Fibroblast of mammary gland (primary cell): ENCODE measurements at regions not wholly inside any gene's neighbourhood (a gene's known extent, or its start where the extent isn't known, plus 50 kb on each side); places are given as distances from the start of the nearest gene placed in this dataset.

ENCODE experiments used
- DNase-seq: peaks from one replicate; pipeline ENCODE4 v3.0.0-alpha.2; 2010; ENCODE audit warnings: low read depth
- H3K4me3 ChIP-seq: 2 replicates; pipeline ENCODE4 v1.5.1; 2011; ENCODE audit warnings: low read depth, mild to moderate bottlenecking, low read length, moderate library complexity; ENCODE audit not compliant: control insufficient read depth
- TF ChIP-seq, protein P1 (sequence below): conservative IDR thresholded peaks from 2 replicates; pipeline ENCODE4 v1.5.1; 2011; ENCODE audit warnings: low read depth, low read length, inconsistent platforms; ENCODE audit not compliant: control insufficient read depth, insufficient read depth

DNA sequence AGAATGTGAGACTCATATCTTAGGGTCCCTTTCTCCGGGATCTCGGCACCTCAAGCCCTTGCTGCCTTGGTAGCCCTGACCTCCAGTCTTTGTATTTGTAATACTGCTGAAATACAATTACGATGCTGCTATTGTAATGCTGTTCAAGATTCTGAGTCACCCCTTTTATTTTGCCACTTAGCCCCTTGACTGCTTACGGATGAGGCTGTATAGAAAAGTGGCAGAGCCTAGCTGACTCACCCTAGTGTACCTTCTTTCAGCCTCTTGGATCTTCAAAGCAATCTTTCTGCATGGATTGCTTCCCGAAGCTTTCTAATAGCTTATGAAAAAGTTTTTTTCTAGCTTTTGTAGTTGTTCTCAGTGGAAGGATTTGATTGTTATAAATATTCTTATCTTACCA lies 187.9 kb downstream of the KCNJ2 start:
- TF ChIP-seq, protein P1, sequence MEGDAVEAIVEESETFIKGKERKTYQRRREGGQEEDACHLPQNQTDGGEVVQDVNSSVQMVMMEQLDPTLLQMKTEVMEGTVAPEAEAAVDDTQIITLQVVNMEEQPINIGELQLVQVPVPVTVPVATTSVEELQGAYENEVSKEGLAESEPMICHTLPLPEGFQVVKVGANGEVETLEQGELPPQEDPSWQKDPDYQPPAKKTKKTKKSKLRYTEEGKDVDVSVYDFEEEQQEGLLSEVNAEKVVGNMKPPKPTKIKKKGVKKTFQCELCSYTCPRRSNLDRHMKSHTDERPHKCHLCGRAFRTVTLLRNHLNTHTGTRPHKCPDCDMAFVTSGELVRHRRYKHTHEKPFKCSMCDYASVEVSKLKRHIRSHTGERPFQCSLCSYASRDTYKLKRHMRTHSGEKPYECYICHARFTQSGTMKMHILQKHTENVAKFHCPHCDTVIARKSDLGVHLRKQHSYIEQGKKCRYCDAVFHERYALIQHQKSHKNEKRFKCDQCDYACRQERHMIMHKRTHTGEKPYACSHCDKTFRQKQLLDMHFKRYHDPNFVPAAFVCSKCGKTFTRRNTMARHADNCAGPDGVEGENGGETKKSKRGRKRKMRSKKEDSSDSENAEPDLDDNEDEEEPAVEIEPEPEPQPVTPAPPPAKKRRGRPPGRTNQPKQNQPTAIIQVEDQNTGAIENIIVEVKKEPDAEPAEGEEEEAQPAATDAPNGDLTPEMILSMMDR = no peak
- H3K4me3 ChIP-seq = no peak overlapping the region
- DNase-seq = no peak

DNA sequence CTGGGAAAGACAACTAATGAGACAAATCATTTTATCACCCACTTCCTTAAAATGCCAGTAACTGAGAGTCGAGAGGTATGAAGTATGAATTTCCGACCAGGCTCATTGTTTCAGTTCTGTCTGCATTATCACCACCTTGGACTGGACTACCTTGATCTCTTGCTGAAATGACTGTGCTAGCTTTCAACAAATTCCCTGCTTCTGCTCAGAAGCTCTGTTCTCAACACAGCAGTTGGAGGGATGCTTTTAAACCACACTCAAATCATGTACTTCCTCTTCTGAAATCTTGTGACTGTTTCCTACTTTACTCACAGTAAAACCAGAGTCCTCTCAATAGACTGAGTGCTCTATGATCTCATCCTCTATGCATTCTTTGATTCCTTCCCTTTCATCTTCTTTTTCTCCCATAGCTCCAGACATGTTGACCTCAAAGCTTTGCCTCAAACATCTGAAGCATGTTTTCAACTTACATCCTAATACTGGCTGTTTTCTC lies 195.8 kb downstream of the KCNJ2 start:
- peak; percentile 41 for DNase-seq
- H3K4me3 ChIP-seq = no peak overlapping the region
- TF ChIP-seq, protein P1 = no peak

DNA sequence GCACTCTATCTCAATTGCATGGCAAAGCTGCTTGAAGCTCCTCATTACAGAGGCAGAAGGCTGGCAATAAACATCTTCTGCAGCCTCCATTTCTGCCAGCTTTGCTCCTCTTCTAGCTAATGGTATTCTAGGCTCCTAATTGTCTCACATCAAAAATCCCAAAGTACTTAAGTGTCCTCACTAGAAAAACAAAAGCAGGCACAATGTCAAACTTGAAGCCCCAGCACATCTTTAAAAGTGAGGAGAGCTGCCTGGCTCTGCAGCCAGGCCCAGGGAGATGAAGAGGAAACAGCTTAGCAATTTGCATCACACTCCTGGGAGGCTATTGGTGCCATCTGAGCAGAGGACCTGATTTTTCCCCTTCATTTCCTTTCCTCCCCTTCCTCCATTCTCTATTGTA lies 197.1 kb downstream of the KCNJ2 start:
- TF ChIP-seq, protein P1 = no peak
- H3K4me3 ChIP-seq = no peak overlapping the region
- no peak for DNase-seq

DNA sequence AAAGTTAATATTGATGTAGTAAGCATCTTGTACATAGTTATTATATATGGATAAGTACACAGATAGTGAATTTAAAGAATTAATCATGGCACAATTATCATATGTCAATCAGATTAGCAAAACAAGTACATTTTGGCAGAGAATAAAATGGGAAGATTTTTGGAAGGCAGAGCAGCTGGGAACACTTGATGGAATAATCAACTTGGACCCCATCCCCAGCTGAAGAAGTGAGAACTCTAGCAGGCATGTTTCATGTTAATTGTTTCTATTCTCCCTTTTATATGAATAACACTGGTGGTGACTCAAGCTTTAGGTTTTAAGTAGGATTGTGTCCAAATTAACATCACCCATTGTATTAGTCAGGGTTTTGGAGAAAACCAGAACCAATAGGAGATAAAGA lies 198.7 kb downstream of the KCNJ2 start:
- no peak for DNase-seq
- TF ChIP-seq, protein P1 = no peak
- no peak overlapping the region for H3K4me3 ChIP-seq

DNA sequence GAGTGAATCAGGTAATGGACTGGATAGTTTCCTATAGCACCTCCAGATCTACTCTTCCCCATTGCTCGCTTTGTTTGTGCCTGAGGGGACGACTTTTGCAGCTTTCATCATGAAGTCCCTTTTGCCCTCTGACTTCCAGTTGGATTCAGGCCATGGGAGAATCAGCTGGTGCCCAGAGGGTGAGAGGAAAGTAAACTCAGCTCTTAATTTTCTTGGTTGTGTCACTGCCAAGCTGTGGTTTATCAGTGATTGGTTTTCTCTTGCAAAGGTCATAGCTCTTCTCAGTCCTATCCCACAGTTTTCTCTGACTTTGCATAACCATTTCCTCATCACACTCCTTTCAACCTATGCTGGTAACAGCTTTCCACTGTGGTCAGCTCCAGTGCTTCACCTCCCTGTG lies 200.1 kb downstream of the KCNJ2 start:
- H3K4me3 ChIP-seq = no peak overlapping the region
- DNase-seq = no peak
- TF ChIP-seq, protein P1 = no peak

DNA sequence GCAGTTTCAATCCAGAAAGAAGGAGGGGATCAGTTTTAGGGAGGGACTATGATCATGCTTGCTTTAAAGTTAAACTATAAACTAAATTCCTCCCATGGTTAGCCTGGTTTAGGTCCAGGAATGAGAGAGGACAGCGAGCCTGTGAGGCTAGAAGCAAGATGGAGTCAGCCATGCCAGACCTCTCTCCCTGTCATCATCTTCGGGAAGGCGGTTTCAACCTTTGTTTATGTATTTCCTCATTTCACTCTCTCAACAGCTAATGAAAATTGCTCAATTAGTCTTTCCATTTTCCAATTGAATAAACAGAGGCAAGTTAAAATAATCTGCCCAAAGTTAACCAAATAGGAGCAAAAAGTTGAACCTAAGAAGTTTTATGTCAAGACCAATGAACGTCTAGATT lies 201.5 kb downstream of the KCNJ2 start:
- no peak for DNase-seq
- TF ChIP-seq, protein P1 = no peak
- no peak overlapping the region for H3K4me3 ChIP-seq

DNA sequence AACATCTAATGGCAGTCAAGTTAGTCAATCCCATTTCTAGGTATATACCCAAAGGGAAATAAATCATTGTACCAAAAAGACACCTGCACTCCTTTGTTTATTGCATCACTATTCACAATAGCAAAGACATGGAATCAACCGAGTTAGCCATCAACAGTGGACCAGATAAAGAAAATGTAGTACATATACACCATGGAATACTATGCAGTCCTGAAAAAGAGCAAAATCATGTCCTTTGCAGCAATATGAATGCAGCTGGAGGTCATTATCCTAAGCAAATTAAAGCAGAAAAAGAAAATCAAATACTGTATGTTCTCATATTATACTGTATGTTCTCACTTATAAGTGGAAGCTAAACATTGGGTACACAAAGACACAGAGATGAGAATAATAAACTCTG lies 204.0 kb downstream of the KCNJ2 start:
- no peak overlapping the region for H3K4me3 ChIP-seq
- TF ChIP-seq, protein P1 = no peak
- DNase-seq = no peak
